HG02970 (cell line): ENCODE measurements at regions not wholly inside any gene's neighbourhood (a gene's known extent, or its start where the extent isn't known, plus 50 kb on each side); places are given as distances from the start of the nearest gene placed in this dataset.
"Not testable (repeated sequence)": the region's sequence is repeated elsewhere in the genome, so short reads cannot be mapped to it uniquely, and the experiment has no call there.

Experiments used
- ATAC-seq: cut with Tn5 transposase; IDR thresholded peaks from one replicate; pipeline ENCODE4 v1.9.1; 2021; ENCODE audit warnings: mild to moderate bottlenecking, moderate library complexity, moderate number of reproducible peaks; ENCODE audit not compliant: unreplicated experiment, low FRiP score

DNA sequence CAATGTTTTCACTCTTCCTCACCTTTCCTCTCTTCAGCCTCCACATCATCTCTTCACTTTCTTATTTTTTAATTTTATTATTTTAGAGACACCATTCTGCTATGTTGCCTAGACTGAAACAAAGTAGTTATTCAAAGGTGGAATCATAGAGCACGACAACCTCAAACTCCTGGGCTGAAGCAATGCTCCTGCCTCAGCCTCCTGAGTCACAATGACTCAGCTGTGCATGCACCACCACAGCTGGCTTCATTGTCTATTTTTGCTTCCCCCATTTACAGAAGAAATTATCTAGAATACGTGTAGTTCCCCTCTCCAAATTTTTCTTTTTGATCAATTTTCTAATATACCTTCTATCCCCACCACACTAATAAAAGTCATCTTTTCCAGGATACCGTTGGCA, 911.5 kb upstream of the SOX11 start:
- no peak for ATAC-seq

DNA sequence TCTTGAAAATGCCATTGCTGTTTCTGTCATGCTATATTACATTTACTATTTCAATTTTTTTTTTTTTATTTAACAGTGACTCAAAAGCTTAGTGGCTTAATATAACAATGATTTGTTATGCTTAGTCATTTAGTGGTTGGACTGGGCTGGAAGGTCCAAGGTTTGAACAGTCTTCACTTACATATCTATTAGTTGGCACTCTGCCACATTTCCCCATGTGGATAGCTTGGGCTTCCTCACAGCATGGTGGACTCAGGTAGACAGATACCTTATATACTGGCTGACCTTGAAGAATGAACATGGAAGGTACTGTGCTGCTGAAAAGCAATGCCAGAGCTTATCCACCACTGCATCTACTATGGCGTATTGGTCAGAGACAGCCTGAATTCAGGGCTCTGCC, 909.5 kb upstream of the SOX11 start:
- no peak for ATAC-seq

DNA sequence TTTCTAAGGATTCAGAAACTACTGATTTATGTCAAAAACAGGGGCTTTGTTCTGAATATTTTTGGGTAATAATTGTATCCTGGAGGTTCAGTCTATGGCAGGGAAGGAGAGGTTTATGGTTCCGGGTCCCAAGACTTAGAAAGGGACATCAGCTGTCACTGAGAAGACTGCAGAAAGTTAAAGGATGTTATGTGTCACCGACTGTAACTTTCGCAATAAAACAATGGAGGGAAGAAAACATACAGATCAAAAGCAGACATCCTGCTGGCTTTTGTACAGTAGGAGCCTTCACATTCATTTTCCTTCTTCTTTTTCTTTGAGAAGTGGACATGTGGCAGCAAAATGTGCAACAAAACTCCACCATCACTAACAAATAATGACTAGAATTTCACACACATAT, 900.7 kb upstream of the SOX11 start:
- ATAC-seq: no peak

DNA sequence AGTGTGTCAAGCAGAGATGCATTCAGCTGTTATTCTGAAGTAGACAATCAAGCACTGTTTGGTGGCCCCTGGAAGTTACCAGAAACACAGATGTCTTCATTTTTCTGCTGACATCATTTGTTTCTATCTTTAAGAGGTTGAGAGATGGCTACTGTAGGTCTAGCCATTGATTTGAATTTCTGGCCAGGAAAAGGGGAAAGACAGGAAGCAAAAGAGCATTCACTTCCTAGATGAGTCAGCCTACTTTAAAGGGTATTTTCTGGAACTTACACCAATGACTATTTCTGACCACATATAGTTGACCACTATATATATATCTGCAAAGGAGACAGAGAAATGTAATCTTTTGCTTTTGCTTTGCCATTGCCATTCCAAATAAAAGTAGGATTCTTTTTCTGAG, 900.1 kb upstream of the SOX11 start:
- no peak for ATAC-seq

DNA sequence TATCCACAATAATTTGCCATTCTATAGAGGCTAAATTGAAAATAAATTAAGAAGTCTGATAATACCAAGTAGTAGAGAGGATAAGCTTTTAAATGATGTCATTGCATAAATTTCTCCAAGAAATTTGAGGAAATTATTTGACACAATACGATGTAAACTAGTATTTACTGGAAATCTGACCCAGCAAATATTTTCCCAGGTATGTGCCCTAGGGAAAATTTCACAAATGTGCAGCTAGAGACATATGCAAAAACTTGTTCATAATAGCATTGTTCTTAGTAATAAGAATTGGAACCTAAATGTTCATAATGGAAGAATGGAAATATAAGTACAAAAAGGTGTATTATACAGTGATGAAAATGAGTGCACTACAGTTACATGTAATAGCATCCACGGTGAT, 888.8 kb upstream of the SOX11 start:
- ATAC-seq: no peak

DNA sequence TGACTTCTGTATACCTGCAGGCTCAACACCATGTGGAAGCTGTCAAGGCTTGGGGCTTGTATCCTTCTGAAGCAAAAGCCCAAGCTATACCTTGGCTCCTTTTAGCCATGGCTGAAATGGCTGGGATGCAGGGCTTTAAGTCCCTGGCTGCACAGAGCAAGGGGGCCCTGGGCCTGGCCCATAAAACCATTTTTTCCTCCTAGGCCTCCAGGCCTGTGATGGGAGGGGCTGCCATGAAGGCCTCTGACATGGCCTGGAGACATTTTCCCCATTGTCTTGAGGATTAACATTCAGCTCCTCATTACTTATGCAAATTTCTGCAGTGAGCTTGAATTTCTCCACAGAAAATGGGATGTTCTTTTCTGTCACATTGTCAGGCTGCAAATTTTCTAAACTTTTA, 878.0 kb upstream of the SOX11 start:
- not testable (repeated sequence) for ATAC-seq

DNA sequence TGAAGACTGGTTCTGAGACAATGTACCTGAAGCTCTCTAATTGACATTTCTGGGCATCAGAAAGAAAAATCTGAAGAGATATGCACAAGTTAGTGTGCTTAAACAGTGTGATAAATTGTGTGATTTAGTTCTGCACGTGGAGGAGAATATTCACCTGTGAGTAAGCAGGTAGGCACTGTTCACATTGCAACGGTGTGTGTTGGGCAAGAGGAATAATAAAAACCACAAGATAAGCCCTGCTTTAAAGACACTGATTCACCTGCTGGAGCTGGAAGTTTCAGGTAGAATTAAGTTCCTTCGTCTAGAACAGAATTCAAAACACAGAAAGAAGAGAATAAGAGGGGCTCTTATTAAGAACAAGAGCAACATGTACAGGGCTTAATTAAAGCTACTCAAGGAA, 864.3 kb upstream of the SOX11 start:
- no peak for ATAC-seq

DNA sequence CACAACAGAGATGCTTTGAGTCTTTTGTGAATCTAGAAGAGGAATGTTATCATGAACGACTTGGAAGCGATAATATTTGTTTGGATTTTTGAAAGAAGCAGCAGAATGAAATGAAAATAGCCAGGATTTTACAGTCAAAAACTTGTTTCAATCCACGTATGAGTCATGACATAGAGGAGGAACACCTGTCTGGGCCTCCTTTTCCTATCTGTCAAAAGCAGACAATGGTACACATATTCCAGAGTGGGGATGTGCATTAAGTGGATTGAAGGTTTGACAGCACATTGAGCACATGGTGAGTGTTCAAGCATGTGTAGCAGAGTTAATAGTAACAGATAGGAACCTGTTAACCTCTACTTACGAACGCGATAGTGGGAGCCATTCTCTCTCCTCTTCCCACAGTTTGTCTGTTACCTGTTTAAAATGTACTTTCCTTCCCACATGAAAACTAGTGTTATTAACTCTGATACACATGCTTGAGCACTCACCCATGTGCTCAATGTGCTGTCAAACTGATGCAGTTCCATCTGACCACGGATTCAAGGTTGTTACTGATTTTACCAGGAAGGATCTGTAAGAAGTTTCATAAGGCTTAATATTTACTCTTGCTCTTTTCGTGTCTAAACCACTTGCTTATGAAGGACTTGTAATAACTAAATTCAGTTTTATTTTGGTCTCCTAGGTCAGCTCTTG, 863.4 kb upstream of the SOX11 start:
- ATAC-seq: no peak

DNA sequence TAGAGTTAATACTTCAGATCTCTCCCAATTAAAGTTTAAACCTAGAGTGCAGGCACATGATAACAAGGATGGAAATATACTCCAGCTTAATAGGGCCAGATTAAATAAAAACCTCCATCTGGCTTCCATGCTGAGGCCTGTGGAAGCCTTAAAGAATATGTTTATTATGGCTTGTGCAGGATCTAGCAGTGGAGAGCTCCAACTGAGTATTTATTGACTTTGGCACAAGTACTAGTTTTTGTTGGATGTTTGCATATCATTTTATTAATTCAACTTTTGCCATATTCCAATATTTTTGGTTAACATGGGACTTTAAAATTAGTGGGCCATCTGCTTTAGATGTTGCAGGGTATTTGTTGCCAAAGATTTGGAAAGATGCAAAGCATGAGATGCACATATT, 860.4 kb upstream of the SOX11 start:
- ATAC-seq: no peak

DNA sequence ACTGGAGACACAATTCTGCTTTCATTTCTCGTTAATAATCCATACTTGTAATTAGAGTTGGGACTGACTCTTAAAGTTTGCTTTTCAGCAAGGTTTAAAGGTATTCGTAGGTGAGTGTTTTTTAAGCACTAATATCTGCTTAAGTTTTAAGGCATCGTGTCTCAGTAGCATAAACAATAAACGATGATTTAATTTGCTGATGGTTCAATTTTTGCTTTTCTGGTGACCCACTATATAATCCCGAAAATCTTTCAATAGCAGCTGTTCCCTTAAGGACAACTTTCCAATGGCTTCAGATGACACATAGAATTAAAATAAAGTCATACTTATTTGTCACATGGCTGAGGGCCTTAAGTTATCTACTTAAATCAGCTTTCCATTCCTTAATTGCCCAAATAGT, 859.5 kb upstream of the SOX11 start:
- ATAC-seq: no peak

DNA sequence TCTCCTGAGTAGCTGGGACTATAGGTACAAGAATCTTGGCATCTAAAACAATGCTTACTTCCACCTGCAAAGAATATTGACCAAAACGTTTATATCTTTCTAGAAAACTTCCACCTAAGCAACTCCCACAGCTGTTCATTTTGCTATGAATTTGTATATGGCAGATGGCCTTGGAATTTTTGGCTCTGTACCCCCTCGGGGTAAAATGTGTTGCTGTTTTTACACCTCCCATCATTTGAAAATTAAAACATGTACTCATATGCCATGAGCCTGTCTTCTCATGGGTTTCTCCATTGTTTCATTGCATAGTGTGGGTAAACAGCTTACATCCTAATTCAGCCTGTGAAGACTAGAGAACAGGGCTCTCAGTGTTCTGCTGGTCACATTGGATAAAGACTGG, 853.6 kb upstream of the SOX11 start:
- no peak for ATAC-seq

DNA sequence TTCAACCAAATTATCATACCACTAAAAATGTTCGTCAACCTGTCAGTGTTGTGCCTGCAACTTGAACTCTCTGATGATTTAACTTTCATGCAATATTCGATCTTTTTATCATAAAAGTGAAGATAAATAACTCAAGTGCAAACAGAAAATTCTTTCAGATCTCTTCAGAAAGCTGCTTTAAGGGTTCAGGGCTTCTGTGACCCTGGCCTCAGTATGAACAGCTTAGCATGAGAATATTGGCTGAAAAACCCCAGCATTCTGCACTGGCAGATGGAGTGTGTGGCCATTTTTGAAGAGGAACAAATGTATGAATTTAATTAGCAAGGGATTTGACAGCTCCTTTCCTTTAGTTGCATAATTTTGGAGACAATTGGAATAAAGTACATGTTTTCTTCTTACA, 851.4 kb upstream of the SOX11 start:
- no peak for ATAC-seq

DNA sequence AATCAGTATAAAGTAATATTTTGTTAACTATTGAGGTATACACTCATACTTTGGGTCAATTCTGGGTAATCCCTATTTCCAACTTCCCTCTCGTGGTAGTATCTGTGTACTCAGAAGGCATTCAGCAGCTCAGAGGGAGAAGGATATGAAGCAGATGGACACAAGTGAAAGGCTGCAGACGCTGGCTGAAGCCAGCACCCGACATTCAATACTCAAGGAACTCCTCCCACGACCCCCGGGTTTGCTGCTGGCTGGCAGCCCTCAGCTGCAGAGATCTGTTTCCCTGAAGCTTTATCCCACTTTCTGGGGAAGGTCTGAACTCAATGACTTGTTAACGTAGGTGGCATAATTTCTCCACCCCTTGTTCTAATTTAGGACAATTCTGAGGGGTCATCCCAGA, 847.3 kb upstream of the SOX11 start:
- no peak for ATAC-seq

DNA sequence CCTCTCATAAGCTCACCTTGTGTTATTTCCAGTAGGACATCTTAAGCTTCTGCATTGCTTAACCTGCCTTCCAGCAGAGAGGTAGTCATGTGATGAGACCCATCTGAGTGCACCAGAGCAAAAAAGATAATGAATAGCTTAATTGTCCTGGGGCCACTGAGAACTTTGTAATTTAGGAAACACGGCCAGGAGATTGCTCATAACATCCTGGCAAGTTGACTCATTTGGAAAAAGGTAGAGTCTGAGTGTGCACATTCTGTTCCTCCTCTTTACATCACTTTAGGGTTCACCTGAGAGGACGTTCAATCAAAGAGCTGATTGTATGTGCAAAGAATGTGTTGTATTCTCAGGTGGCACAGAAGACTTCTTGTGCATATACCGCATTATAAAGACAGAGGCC, 830.2 kb upstream of the SOX11 start:
- no peak for ATAC-seq

DNA sequence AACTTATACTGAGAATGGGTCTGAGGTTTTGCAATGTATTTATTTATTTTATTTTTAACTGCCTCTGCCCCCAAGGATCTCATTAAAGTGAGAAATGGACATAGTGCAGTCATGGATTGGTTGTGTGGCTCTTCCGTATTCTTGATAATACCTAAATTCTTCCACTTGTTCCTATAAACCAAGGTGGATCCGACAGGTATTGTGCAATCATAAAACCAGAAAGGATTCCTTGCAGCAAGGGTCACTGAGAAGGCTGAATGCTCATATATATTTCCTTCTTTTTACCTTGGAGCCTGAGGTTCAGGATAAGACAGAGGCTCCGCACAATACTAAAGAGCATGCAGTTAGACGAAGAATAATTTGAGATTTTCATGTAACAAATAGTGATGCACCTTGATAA, 826.0 kb upstream of the SOX11 start:
- ATAC-seq: no peak

DNA sequence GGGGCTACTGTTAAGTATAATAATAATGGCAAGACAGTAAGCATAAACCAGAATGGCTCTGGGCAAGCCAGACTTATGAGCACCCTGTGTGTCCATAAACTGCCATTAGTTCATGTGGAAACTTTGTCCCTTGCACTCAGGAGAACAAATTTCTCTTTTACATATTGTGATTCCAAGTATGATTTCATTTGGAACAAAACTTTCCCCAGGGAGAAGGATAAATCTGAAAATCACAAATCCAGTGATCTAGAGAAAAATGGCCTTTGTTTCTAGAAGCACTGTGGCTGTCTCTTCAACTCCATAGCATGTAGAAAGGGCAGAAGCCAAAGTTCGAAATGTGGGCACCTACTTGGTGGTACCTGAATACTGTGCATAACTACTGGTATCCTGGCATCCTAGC, 823.7 kb upstream of the SOX11 start:
- ATAC-seq: no peak

DNA sequence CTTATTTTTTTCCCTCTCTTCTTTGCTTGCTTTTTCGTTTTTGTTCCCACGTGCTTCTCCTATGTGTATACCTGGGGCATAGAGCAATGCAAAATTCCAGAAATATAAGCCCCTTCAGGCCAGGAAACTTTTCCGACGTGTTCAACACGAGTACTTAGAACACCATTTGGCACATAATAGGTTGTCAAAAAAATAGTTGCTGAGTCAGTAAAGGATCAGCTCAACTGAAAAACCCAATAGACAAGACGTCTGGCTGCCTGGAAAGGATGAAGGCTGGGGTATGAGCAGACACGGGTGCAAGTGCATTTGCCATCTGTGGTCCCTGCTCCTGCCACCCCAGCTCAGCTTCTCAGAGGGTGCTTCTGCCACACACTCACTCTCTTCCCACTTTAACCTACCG, 823.0 kb upstream of the SOX11 start:
- no peak for ATAC-seq

DNA sequence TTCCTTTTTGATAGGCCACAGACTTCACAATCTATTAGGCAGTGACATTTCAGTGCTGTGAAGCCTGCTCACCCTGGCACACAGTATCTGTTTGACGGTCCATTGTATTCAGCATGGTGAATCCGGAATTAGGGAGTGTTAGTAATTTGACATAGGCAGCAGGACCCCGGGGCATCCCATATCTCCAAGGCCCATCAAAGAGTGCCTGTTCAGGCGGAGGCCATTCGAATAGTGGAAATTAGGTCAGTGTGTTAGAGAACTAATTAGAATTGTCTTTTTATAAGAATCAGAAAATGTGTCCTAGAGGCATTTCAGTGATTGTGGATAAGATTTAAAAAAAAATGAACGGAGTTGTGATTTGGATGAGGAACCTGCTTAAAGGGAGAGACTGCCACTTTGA, 818.8 kb upstream of the SOX11 start:
- ATAC-seq: no peak

DNA sequence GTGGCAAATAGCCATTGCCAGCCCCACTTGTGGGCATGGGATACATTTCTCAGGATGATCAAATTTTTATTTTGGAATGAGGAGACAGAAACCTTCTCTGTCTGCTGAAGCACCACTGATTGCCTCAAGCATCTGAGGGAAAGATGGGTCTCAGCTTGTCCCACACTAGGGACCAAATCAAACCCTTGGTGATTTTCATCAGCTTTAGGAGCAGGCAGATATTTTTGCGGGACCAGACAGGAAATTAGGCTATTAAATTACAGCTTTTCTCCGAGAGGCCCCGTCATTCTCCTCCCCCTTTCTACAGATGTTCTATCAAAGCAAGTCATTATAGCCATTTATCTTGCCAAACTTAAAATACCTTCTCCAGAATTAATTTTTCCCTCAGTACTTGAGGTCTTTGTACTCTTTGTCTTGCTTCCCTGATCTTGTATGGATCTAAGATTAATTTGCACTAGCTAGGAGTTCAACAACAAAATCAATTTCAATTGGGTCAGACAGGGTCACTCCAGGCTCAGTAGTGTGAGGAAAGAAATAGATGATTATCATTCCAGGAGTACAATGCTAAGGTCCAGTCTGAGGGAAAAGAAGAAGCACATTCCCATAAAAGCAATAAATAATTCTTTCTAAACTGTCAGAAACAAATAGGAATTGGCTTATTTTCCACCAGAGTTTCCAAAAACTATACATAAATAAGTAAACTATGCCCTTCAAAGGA, 818.1 kb upstream of the SOX11 start:
- no peak for ATAC-seq

DNA sequence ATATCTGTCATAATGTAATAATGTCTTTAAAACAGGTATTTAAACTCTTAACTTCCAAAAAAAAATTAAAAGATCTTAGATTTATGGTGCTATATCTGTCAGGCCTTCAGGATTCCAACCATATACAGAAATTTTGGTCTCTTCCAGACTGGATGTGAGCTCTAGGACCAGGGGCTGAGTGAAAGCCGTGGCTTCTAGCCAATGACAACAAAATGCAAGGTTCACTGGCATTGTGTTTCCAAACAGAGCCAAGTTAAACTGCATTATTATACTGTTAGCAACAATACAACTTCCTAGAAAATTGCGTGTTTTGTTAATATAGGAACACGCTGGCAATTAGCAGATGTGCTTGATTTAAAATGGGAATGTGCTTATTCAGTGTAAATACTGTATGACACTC, 809.8 kb upstream of the SOX11 start:
- no peak for ATAC-seq

DNA sequence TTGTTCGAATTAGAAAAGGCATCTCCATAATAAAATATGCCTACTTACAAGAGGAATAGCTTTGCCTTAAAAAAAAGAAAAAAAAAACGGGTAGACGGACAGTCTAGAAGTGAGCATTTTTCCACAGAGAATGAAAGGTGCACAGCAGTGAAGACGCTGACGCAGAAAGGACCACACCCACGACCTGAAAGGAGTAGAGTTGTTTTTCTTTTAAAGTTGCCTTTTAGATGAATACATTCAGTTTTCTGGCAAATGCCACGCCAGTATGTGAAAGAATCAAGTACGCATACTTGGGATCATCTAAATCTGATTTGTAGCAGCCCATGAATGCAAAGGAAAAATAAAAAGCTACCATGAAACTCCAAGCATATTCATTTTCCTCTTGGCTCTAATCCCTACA, 809.2 kb upstream of the SOX11 start:
- ATAC-seq: no peak

DNA sequence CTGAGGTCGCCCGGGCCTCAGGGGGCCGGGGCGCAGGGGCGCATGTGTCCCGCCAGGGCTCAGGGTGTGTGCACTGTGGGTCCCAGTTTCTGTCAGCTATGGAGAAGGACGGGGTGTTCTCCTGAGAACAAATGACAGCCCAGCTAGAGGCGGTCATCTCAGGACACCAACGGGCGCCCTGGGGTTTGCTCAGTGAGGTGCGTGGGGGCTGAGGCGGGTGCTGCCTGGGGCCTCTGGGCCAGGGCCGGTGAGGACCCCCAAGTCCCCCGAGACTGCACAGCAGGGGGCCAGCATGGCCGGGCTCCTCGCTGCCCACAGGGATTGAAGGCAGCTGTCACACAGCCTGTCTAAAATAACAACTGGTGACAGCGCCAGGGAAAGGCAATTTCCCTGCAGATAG, 808.8 kb upstream of the SOX11 start:
- ATAC-seq: no peak
